DMS153 (cell line): ENCODE measurements at regions not wholly inside any gene's neighbourhood (a gene's known extent, or its start where the extent isn't known, plus 50 kb on each side); places are given as distances from the start of the nearest gene placed in this dataset.

Experiments
- DNase-seq: peaks from one replicate; lab custom pipeline; 2025; lab: John Stamatoyannopoulos, UW

GRCh38 chr12:45549337-45549902 lies 180.1 kb upstream of the ARID2 start:
- DNase-seq, result no peak

DNA sequence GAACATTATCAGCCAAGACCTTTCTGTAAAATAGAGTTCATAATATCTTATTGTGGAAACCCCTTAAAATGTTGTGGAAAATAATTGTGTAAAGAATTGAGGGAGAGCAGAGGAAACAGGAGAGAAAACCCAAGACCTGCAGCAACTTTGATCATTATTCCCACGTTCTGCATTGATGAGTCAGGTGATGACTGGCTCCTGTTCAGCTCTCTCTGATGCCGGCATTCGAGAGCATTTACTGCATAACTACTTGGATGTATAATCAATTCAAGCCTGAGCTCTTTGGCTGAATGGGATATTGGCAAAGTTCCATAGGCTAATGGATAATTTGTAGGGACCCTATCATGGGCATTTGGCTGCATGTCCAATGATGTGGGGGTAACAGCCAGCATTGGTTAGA lies 176.3 kb upstream of the ARID2 start:
- DNase-seq, result peak; percentile 94

DNA sequence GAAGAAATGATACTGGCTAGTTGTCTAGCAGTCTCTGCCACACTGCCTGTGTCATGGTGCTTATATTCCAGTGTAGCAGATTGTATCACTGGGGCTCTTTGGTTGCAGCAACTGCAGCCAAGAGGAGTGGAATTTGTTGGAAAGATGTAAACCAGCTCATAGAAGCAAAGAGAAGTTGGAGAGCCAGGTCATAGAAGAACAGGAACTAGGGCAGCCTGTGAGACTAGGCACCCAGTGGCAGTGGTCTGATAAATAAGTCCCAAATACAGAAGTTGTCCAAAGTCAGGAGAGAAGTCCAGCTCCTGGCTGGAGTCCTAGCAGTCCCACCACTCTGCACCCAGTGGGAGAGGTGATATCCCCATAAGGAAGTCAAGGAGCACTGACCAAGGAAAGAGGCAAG lies 172.5 kb upstream of the ARID2 start:
- DNase-seq, result no peak

DNA sequence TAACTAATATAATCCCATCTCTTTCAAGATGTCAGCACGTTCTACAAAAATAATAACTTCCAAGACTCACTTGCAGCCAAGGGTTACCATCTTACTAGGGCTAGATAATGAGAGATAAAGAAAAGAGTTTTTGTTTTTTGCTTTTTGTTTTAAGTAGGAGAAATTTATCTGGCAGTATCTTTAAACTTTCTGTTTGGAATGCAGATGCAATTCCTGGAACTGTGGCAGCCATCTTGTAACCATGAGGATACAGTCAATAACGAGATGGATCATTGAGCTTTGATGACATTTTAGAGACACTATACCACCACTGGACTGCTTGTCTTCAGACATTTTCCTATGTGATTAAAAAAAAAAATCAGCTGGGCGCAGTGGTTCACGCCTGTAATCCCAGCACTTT lies 171.2 kb upstream of the ARID2 start:
- no peak for DNase-seq

DNA sequence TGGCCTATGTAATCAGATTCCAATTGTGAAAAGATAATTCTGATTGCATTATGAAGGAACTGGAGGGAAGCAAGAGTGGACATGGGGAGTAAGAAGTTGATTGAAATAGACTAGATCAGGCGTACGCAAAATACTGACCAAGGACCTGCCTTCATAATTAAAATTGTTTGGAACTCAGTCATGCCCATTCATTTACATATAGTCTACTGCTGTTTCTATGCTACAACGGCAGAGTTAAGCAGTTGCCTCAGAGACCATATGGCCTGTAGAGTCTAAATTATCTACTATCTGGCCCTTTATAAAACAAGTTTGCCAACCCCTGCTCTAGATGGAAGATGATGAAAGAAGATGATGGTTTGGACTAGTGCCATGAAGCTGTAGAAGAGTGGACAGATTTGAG lies 170.0 kb upstream of the ARID2 start:
- DNase-seq, result no peak

GRCh38 chr12:45560689-45561088 lies 168.8 kb upstream of the ARID2 start:
- no peak for DNase-seq

DNA sequence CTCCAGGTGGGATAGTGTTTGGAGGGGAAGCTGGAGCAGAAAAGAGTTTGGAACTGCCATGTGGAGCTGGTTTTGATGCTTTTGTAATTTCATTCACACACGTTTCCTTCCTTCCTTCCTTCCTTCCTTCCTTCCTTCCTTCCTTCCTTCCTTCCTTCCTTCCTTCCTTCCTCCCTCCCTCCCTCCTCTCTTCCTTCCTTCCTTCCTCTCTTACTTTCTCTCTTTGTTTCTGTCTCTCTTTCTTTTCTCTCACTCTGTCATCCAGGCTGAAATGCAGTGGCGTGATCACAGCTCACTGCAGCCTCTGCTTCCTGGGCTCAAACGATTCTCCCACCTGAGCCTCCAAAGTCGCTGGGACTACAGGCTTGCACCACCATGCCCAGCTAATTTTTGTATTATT lies 168.0 kb upstream of the ARID2 start:
- DNase-seq, result no peak

GRCh38 chr12:45565590-45565989 lies 163.9 kb upstream of the ARID2 start:
- no peak for DNase-seq

DNA sequence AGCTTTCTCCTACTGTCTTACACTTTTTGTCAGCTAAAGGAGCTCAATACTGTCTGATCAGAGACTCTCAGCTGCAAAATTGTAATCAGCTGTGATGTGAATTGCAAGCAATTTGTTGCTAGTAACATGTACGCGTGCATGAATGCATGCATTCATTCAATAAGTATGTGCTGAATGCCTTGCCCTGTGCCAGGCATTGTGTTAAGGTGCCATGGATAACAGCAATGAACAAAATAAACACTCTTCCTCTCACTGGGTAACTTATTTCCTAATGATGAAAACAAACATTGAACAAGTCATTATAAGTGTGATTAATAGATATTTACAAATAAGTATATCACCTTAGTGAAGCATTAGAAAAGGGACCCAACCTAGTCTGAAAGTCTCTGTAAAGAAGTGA lies 163.2 kb upstream of the ARID2 start:
- no peak for DNase-seq

- no peak for DNase-seq
Measured at GRCh38 chr12:45568808-45569207, 160.7 kb upstream of the ARID2 start.

DNA sequence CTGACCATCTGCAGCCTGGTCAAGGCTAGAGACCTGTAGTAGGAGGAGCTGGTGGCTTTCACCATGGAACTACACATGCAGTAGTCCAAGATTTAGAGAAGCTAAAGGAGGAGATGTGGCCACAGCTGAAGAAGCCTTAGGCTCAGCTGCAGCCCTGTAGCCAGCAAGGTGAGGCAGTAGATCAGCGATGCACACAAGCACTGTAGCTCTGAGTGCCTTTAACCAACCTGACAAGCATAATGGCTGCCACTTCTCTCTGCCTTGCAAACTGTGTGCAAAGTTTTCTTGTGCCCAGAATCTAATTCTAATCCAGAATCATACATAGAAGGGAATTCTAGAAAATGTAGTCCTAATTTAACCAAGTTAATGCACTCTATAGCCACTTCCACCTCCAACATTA lies 159.0 kb upstream of the ARID2 start:
- no peak for DNase-seq

DNA sequence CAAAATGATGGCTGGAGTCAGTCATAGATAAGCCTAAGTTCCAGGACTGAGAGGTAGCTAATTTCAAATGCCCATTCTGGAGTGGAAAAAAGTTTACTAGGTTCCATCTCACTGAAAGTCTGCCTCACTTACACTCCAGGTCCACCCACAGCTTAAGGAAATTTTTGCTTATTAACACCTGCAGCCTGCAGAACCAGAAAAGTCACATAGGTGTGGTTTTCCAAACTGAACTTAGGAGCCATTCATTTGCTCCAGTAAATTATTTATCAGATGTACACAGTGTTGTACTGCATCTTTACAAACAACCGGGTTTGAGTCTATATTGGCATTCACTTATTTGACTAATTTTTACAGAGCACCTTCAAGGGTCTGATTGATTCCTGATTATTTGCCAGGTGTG lies 157.4 kb upstream of the ARID2 start:
- no peak for DNase-seq

- no peak for DNase-seq
Measured at GRCh38 chr12:45575417-45575816, 154.1 kb upstream of the ARID2 start.

GRCh38 chr12:45575823-45576475 lies 153.6 kb upstream of the ARID2 start:
- DNase-seq, result no peak

GRCh38 chr12:45577844-45578399 lies 151.6 kb upstream of the ARID2 start:
- no peak for DNase-seq

DNA sequence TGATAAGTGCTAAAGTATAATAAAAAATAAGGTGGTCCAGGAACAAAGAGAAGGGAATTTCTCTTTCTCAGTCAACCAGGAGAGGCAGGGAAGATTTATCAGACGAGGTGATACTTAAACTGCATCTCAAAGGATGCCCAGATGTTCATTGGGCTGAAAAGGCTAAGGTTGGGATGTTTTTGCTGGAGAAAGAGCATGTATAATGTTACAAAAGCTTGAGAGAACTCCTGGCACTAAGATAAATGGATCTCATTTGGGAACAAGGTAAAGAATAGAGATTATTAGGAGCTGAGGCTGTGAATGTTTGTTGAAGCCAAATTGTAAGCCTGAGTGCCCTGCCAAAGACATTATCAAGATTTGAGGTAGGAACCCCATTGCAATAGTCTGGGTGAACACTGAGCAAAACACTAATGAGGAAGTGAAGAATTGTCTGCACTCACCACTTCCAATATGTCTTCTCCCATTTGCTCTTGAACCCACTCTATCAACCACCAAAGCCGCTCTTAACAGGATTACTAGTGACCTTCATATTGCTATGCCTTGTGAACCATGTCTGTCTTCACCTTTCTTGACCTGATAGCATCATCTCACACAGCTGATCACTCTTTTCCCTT lies 149.0 kb upstream of the ARID2 start:
- DNase-seq, result no peak

DNA sequence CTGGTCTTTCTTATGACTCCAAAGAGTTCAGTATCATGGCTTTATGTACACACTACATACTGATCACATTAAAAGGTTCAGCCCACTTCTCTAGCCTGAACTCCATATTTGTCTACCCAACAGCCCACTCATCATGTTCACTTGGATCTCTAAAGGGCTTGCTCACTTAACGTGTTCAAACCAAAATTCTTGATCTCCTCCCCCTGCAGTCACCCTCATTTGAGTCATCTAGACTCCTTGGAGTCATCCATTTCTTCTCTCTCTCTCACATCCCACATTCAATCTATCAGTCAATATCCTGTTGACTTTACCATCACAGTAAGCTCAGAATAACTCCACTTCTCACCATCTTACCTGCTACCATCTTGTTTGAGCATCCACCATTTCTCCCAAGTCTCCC lies 148.4 kb upstream of the ARID2 start:
- no peak for DNase-seq

DNA sequence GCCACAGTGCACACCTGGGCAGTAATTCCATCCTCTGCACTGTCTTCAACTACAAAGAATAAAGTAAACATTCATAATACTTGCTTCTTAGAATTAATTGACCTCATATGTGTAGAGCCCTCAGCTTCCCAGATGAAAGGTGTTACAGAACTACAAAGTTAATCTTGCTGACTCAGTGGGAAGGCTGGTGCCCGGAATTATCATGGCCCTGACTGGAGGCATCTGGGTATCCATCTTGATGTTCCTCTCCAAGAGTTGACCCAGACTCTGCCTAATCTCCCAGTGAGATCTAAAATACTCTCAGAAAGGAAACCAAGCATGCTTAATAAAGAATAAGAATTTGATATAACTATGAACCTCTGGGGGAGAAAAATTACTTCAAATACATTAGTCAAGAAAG lies 147.0 kb upstream of the ARID2 start:
- no peak for DNase-seq

GRCh38 chr12:45582986-45583659 lies 146.4 kb upstream of the ARID2 start:
- no peak for DNase-seq

DNA sequence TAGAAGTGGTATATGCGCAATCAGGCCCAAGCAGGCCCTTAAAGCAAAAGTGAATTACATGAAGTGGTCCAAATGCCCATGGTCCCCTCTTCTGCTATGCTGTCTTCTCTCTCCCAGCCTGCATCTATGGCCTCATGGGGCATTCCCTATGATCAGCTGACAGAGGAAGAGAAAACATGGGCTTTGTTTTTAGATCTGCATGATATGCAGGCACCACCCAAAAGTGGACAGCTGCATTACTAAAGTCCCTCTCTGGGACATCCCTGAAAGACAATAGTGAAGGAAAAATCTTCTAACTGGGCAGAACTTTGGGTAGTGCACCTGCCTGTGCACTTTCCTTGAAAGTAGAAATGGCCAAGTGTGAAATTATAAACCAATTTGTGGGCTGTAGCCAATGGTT lies 145.2 kb upstream of the ARID2 start:
- no peak for DNase-seq

- DNase-seq, result no peak
Measured at GRCh38 chr12:45585522-45586230, 143.8 kb upstream of the ARID2 start.

- no peak for DNase-seq
Measured at GRCh38 chr12:45586486-45586885, 143.0 kb upstream of the ARID2 start.
